H1 (cell line): ENCODE measurements at regions not wholly inside any gene's neighbourhood (a gene's known extent, or its start where the extent isn't known, plus 50 kb on each side); places are given as distances from the start of the nearest gene placed in this dataset.

Source experiments
- CTCF ChIA-PET: fragments of 300-600 bp; sonication (Branson Sonifier 250); formaldehyde crosslinking; loops from one replicate; lab custom pipeline; 2021; ENCODE audit not compliant: partially characterized antibody; lab: Charles Lee
- POLR2A ChIA-PET: fragments of 300-600 bp; sonication (Branson Sonifier 250); formaldehyde crosslinking; loops from one replicate; lab custom pipeline; 2021; ENCODE audit warnings: inconsistent platforms; ENCODE audit not compliant: partially characterized antibody; lab: Charles Lee
- DNase-seq, 2 experiments: peaks; one replicate each; pipeline versions ENCODE4 v3.0.0 to v3.0.0-alpha.2; 2010 to 2022; ENCODE audit warnings: low spot score in 2 of 2, low read depth in 1 of 2, mixed read lengths in 1 of 2
- FAIRE-seq: peaks from 2 replicates; lab custom pipeline; 2011; peaks lifted over from hg19 to GRCh38; lab: Jason Lieb, UNC
- H2AFZ ChIP-seq: 2 replicates; pipeline ENCODE4 v1.8.1; 2012; ENCODE audit warnings: low read length, inconsistent platforms
- H2AK5ac ChIP-seq: 2 replicates; pipeline ENCODE4 v1.6.1; 2013; ENCODE audit warnings: low read depth, low read length
- H2BK120ac ChIP-seq: replicated peaks from 2 replicates; pipeline ENCODE3; 2013; ENCODE audit warnings: low read depth, low read length, inconsistent platforms
- H2BK12ac ChIP-seq: 2 replicates; pipeline ENCODE4 v1.6.1; 2013; ENCODE audit warnings: low read depth, low read length
- H2BK15ac ChIP-seq: 2 replicates; pipeline ENCODE4 v1.6.1; 2013; ENCODE audit warnings: low read length
- H2BK20ac ChIP-seq: 2 replicates; pipeline ENCODE4 v1.6.1; 2013; ENCODE audit warnings: low read length
- H2BK5ac ChIP-seq: 2 replicates; pipeline ENCODE4 v1.6.1; 2013; ENCODE audit warnings: low read depth, low read length
- H3K14ac ChIP-seq: 2 replicates; pipeline ENCODE4 v1.6.1; 2013; ENCODE audit warnings: inconsistent platforms; ENCODE audit not compliant: insufficient read length
- H3K18ac ChIP-seq: 2 replicates; pipeline ENCODE4 v1.6.1; 2013; ENCODE audit warnings: low read length; ENCODE audit errors: extremely low read depth
- H3K23ac ChIP-seq: 2 replicates; pipeline ENCODE4 v1.6.1; 2013; ENCODE audit warnings: inconsistent platforms; ENCODE audit not compliant: insufficient read length
- H3K23me2 ChIP-seq: 2 replicates; pipeline ENCODE4 v1.6.1; 2013; ENCODE audit warnings: low read depth, low read length
- H3K27ac ChIP-seq: 2 replicates; pipeline ENCODE4 v1.6.1; 2011; ENCODE audit warnings: low read depth, low read length, inconsistent platforms
- H3K27me3 ChIP-seq, 4 experiments: replicated peaks in 1 of 4; 1 replicate in 1 of 4; 2 replicates in 3 of 4; pipeline versions ENCODE4 v1.6.1 to v1.8.1; 2011 to 2013; ENCODE audit warnings: low read length in 3 of 4, mild to moderate bottlenecking in 3 of 4, inconsistent platforms in 2 of 4, mixed read lengths in 2 of 4, moderate library complexity in 1 of 4; ENCODE audit not compliant: control insufficient read depth in 3 of 4, insufficient read depth in 3 of 4; ENCODE audit errors: extremely low read depth in 1 of 4
- H3K36me3 ChIP-seq, 4 experiments: 2 replicates each; pipeline versions ENCODE4 v1.6.1 to v1.8.1; 2011 to 2013; ENCODE audit warnings: mild to moderate bottlenecking in 4 of 4, low read length in 3 of 4, moderate library complexity in 2 of 4, control low read depth in 1 of 4, inconsistent platforms in 1 of 4; ENCODE audit not compliant: insufficient read depth in 4 of 4, control insufficient read depth in 2 of 4
- H3K4ac ChIP-seq: replicated peaks from 2 replicates; pipeline ENCODE3; 2013; ENCODE audit warnings: low read length, low read depth, mixed read lengths, inconsistent platforms; ENCODE audit not compliant: insufficient read length
- H3K4me1 ChIP-seq, 4 experiments: replicated peaks in 1 of 4; 1 replicate in 1 of 4; 2 replicates in 3 of 4; pipeline versions ENCODE4 v1.6.1 to v1.8.1; 2011 to 2013; ENCODE audit warnings: low read length in 3 of 4, inconsistent platforms in 2 of 4, mixed read lengths in 1 of 4; ENCODE audit not compliant: insufficient read depth in 4 of 4, control insufficient read depth in 3 of 4
- H3K4me2 ChIP-seq, 2 experiments: 2 replicates each; pipeline versions ENCODE4 v1.6.1 to v1.8.1; 2011 to 2013; ENCODE audit warnings: low read depth in 2 of 2, low read length in 2 of 2, control low read depth in 1 of 2, inconsistent platforms in 1 of 2, mild to moderate bottlenecking in 1 of 2; ENCODE audit not compliant: insufficient read depth in 1 of 2
- H3K4me3 ChIP-seq, 4 experiments: fragments of 200-600, 300-600 bp in 1 of 4; sonication (generic), shearing (Covaris generic), sonication (Bioruptor Twin) in 1 of 4; 2 replicates each; pipeline versions ENCODE4 v1.5.1 to v1.8.1; 2011 to 2016; ENCODE audit warnings: low read length in 4 of 4, low read depth in 3 of 4, control low read depth in 2 of 4, inconsistent platforms in 2 of 4, mild to moderate bottlenecking in 2 of 4, mixed read lengths in 1 of 4, moderate library complexity in 1 of 4; ENCODE audit not compliant: insufficient read depth in 2 of 4; ENCODE audit errors: extremely low read depth in 1 of 4
- H3K56ac ChIP-seq: replicated peaks from 2 replicates; pipeline ENCODE3; 2013; ENCODE audit warnings: low read depth, mild to moderate bottlenecking, mixed read lengths, low read length, inconsistent platforms; ENCODE audit not compliant: insufficient read length
- H3K79me1 ChIP-seq: 2 replicates; pipeline ENCODE4 v1.6.1; 2013; ENCODE audit warnings: low read depth, low read length, control low read depth
- H3K79me2 ChIP-seq, 2 experiments: 2 replicates each; pipeline versions ENCODE4 v1.6.1 to v1.8.1; 2012 to 2013; ENCODE audit warnings: low read length in 2 of 2, mild to moderate bottlenecking in 2 of 2, inconsistent platforms in 1 of 2; ENCODE audit not compliant: insufficient read depth in 2 of 2, control insufficient read depth in 1 of 2
- H3K9ac ChIP-seq, 4 experiments: replicated peaks in 1 of 4; 1 replicate in 1 of 4; 2 replicates in 3 of 4; pipeline versions ENCODE4 v1.6.1 to v1.8.1; 2011 to 2013; ENCODE audit warnings: low read depth in 3 of 4, low read length in 3 of 4, control low read depth in 2 of 4, mild to moderate bottlenecking in 2 of 4, moderate library complexity in 2 of 4, inconsistent platforms in 1 of 4; ENCODE audit errors: extremely low read depth in 1 of 4
- H3K9me3 ChIP-seq, 2 experiments: 2 replicates each; pipeline versions ENCODE4 v1.6.1 to v1.8.1; 2012 to 2013; ENCODE audit warnings: mild to moderate bottlenecking in 2 of 2, moderate library complexity in 2 of 2, control low read depth in 1 of 2, inconsistent platforms in 1 of 2, low read depth in 1 of 2, low read length in 1 of 2, mixed read lengths in 1 of 2; ENCODE audit not compliant: insufficient read depth in 2 of 2
- H4K20me1 ChIP-seq, 2 experiments: replicated peaks in 1 of 2; 2 replicates each; pipeline versions ENCODE3 to v1.8.1; 2011 to 2013; ENCODE audit warnings: inconsistent platforms in 2 of 2, low read length in 2 of 2, mild to moderate bottlenecking in 1 of 2; ENCODE audit not compliant: insufficient read depth in 2 of 2, control insufficient read depth in 1 of 2
- H4K5ac ChIP-seq: 2 replicates; pipeline ENCODE4 v1.6.1; 2013; ENCODE audit warnings: low read length, low read depth, mixed read lengths, inconsistent platforms; ENCODE audit not compliant: insufficient read length
- H4K8ac ChIP-seq: 2 replicates; pipeline ENCODE4 v1.8.0; 2013; ENCODE audit warnings: mild to moderate bottlenecking, moderate library complexity, low read length, inconsistent platforms; ENCODE audit not compliant: insufficient read depth; ENCODE audit errors: extremely low read depth
- H4K91ac ChIP-seq: replicated peaks from 2 replicates; pipeline ENCODE3; 2013; ENCODE audit warnings: low read length, mixed read lengths, inconsistent platforms; ENCODE audit not compliant: insufficient read length
- CBX8 ChIP-seq: fragments of 300-800, 300-1000 bp; sonication (generic); IDR thresholded peaks from 2 replicates; pipeline ENCODE4 v1.7.1; 2016; ENCODE audit warnings: low read depth, low read length, borderline replicate concordance
- EGR1 ChIP-seq: IDR thresholded peaks from 2 replicates; pipeline ENCODE4 v1.6.1; 2011; ENCODE audit warnings: low read depth, low read length, borderline replicate concordance
- MAX ChIP-seq: IDR thresholded peaks from 2 replicates; pipeline ENCODE4 v1.6.1; 2012; ENCODE audit warnings: inconsistent platforms
- RFX5 ChIP-seq: IDR thresholded peaks from 2 replicates; pipeline ENCODE4 v1.6.1; 2011; ENCODE audit warnings: low read depth, low read length, improper control_type of control experiment, borderline replicate concordance
- SIX5 ChIP-seq: IDR thresholded peaks from 2 replicates; pipeline ENCODE4 v1.6.1; 2011; ENCODE audit warnings: mild to moderate bottlenecking, low read depth, low read length
- SP1 ChIP-seq: IDR thresholded peaks from 2 replicates; pipeline ENCODE4 v1.6.1; 2011; ENCODE audit warnings: low read depth, low read length
- SRF ChIP-seq: IDR thresholded peaks from 2 replicates; pipeline ENCODE4 v1.6.1; 2011; ENCODE audit warnings: mild to moderate bottlenecking, low read depth, low read length, moderate library complexity
- TBP ChIP-seq: IDR thresholded peaks from 2 replicates; pipeline ENCODE4 v1.6.1; 2011; ENCODE audit warnings: low read depth, low read length, improper control_type of control experiment

DNA sequence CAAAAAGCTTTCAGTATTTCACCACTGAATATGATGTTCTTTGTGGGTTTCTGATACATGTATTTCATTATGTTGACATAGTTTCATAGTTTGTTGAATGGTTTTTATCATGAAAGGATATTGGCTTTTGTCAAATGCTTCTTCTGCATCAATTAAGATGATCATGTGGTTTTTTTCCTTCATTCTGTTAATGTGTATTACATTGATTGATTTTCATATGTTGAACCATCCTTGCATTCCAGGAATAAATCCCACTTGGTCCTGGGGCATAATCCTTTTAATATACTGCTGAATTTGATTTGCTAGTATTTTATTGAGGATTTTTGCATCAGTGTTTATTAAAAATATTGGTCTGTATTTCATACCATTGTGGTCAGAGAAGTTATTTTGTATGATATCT, 70.9 kb upstream of the BHLHE23 start:
- no peak overlapping the region for H3K4ac ChIP-seq
- no peak overlapping the region for H4K8ac ChIP-seq
- H3K4me3 ChIP-seq: no peak overlapping the region
- no peak overlapping the region for H4K5ac ChIP-seq
- H3K9me3 ChIP-seq: no peaks in the 10 kb centered on the region
- DNase-seq: no peak
- H3K36me3 ChIP-seq: no peaks in the 10 kb centered on the region
- H3K27me3 ChIP-seq: peaks cover 0 to 10% (median 5%) of the 10 kb centered on the region in 4 experiments; a peak in 5 of 7 replicates
- no peak overlapping the region for H2BK15ac ChIP-seq
- H3K4me2 ChIP-seq: no peak overlapping the region
- H3K79me2 ChIP-seq: no peaks in the 10 kb centered on the region
- no peak overlapping the region for H3K23ac ChIP-seq
- TF ChIP-seq EGR1: no peak
- no peak for TF ChIP-seq MAX
- no peak for TF ChIP-seq SRF
- TF ChIP-seq CBX8: no peak
- TF ChIP-seq SP1: no peak
- no peak for TF ChIP-seq TBP
- TF ChIP-seq RFX5: no peak
- no peak for TF ChIP-seq SIX5
- no peak overlapping the region for H3K18ac ChIP-seq
- H3K23me2 ChIP-seq: no peaks in the 10 kb centered on the region
- CTCF ChIA-PET: interaction anchor here (3.5 kb wide), 1 partner anchor 21 kb away, joined by 8 read pairs; no protein-coding TSS in a partner anchor
- H2AK5ac ChIP-seq: no peak overlapping the region
- no peak overlapping the region for H2BK20ac ChIP-seq
- no peak overlapping the region for H3K27ac ChIP-seq
- no peak overlapping the region for H4K91ac ChIP-seq
- H2AFZ ChIP-seq: no peak overlapping the region
- no peak overlapping the region for H3K56ac ChIP-seq
- POLR2A ChIA-PET: no interaction called here
- no peak overlapping the region for H3K9ac ChIP-seq
- no peaks in the 10 kb centered on the region; a peak in 1 of 7 replicates for H3K4me1 ChIP-seq
- H4K20me1 ChIP-seq: peaks cover 0 to 5% of the 10 kb centered on the region in 2 experiments
- no peak overlapping the region for H2BK12ac ChIP-seq
- no peak for FAIRE-seq
- no peaks in the 10 kb centered on the region for H3K79me1 ChIP-seq
- H3K14ac ChIP-seq: no peak overlapping the region
- no peak overlapping the region for H2BK5ac ChIP-seq
- no peak overlapping the region for H2BK120ac ChIP-seq
